Suppressor macrophage (primary cell): ENCODE measurements at regions not wholly inside any gene's neighbourhood (a gene's known extent, or its start where the extent isn't known, plus 50 kb on each side); places are given as distances from the start of the nearest gene placed in this dataset.

ENCODE experiments used
- DNase-seq, 4 experiments: peaks; one replicate each; pipeline ENCODE4 v3.0.0-alpha.2; 2020 to 2022

DNA sequence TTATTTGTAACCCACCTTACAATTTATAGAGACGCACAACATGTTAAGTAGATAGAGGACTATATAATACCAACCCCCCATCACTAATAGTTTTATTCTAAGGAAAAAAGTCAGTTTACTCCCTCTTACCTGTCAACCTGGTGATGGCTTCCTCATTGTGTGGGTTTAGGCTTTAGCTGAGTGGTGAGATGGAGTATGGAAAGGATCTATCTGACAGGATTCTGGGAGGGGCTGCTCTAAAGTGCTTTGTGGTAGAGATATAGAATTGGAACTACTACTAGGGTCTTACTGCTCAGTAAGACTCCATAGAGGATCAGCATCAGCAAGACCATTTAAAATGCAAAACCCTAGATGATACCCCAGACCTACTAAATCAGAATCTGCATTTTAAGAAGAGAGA, 82.1 kb upstream of the IFNE start:
- DNase-seq: no peak

DNA sequence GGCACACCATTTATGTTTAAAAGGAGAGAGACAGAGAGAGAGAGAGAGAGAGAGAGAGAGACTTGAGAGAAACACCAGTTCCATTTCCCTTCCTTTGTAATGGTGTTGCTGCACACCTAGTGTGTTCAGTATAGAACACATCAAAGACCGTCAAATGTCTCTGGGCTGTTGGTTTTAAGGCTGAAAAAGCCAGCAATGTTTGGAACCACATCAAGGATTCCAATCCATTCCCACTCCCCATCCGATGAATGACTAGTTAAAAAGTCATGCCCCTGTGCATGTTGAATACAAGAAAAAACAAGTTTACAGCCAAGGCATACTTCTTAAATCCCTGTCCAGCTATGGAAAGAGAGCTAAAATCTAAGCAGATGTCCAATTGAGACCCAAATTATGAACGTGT, 83.0 kb upstream of the IFNE start:
- no peak for DNase-seq

- peak in 3 of 4 experiments; percentile 4 to 23 (median 23) for DNase-seq
Observed at GRCh38 chr9:21567926-21568325, 85.8 kb upstream of the IFNE start.

DNA sequence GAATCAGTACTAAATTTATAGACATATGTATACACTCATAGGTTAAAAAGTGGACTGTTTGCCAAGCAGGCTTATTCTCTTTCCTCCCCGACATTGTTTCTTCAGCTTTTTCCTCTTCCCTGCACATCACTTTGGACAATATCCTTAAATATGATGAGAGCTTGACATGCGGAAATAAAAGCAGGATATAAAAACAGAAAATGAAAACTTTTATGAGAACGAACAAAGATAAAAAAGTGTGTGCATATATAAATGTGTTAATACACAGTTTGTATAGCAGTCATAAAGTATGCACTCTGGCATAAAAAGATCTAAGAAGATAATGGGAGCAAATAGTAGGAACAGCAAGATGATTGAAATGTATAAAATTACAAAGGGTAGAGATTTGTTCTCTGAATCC, 86.4 kb upstream of the IFNE start:
- no peak for DNase-seq

GRCh38 chr9:21569721-21570120, 87.6 kb upstream of the IFNE start:
- no peak for DNase-seq

DNA sequence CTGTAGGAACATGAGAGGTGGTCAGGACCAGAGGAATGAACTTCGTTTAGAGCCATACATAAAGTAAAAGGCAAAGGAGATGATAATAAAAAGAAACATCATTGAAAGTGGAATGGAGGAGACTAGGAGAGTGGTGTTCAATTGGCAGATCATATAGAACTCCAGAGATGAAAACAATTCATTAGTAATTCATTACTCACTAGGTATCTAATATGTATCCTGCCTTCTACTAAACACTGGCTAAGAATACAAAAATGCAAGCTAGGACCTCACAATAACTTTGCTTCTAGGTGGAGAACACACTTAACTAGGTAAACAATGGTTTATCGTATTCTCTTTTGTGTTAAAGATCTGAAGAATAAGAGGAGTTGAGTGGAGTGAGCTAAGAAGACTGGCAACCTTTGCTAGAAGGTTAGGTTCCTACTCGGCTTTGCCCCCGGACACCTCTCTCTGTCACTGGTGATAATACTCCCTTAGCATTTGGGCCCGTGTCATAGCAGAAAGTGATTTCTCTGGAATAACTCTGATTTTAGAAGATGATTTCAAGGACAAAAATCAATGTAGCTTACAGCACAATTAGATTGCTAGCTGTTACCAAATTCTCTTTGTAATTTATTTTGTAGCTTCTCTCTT, 88.6 kb upstream of the IFNE start:
- DNase-seq: no peak

DNA sequence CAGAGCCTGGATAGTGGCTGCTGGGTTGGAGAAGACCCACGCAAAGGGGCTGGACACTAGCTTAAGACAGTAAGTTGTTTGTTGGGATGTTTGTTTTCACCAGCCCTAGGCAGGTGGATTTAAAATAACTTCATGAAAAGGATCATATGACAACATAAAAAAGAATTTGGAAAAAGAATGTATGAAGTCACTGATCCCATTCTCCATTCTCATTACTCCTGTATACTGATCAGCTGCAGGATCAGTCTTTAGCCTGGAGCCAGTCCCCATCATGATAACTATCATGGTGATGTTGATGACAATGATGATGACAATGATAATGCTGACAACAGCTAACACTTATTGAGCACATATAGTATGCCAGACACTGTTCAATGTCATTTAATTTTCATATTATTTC, 92.1 kb upstream of the IFNE start:
- no peak for DNase-seq

GRCh38 chr9:21576331-21577189, 94.4 kb upstream of the IFNE start:
- no peak for DNase-seq

GRCh38 chr9:21579247-21579671, 97.1 kb upstream of the IFNE start:
- DNase-seq: no peak

- no peak for DNase-seq
Observed at GRCh38 chr9:21579743-21580142, 97.6 kb upstream of the IFNE start.

GRCh38 chr9:21580636-21581378, 98.7 kb upstream of the IFNE start:
- no peak for DNase-seq

GRCh38 chr9:21583628-21584377, 101.7 kb upstream of the IFNE start:
- no peak for DNase-seq

DNA sequence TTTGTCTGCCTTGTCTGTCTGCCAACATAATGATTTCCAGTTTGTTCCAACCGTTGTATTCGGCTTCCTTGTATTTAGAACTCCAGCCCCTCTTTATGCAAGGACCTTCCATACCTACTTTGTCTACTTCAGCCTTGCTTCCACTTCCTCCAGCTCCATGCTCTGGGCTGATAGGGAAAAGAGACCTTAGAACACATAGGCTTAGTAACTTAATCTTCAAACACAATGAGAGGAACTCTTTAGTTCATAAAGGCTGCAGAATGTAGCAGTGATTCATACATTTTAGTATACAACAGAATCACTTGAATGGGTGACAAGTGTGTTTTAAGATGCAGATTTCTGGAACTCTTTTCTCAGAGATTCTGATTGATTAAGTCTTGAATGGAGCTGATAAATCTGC, 102.8 kb upstream of the IFNE start:
- DNase-seq: no peak

DNA sequence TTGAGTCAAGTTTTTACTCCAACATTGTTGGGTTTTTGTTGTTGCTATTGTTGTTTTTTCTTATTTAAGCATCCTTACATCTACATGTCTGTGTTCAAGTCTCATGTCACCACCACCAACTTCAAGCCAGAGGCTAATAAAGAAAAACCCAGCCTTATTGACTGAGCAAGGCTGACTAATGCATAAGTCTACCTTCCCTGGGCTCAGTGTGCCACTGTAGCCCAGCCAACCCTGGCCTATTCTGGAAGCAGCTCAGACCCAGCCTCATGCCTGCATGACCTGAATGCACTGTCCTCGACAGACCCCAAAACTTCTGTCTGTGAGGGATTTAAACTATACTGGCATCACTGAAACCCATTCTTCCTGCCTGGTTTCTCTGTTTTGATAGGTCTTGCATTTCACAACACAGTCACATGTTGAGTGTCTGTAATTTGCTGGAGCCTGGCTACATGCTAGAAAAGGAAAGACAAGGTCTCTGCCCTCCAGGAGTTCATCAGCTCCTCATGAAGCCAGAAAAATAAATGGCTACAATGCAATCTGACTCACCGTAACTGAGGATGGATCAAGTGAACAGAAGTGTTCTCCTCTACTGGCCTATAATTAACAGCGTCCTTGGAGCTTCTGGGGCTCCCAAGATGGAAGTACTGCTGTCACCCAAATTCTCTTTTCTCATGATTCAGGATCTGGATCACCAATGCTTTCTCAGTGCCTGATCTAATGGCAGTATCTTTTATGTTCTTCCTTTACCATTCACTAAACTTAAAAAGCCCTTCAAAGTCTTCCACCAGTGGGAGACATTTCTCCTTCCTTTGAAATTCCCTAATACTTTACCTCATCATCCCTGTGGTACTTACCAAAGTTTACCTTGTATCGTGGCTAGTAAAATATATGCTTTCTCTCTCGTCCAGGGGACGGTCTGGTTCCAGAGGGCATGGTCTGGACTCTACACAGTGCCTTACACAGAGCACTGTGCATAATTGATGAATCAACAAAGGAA, 103.9 kb upstream of the IFNE start:
- no peak for DNase-seq

GRCh38 chr9:21589344-21590056, 107.4 kb upstream of the IFNE start:
- no peak for DNase-seq

GRCh38 chr9:21590058-21590996, 108.2 kb upstream of the IFNE start:
- no peak for DNase-seq

DNA sequence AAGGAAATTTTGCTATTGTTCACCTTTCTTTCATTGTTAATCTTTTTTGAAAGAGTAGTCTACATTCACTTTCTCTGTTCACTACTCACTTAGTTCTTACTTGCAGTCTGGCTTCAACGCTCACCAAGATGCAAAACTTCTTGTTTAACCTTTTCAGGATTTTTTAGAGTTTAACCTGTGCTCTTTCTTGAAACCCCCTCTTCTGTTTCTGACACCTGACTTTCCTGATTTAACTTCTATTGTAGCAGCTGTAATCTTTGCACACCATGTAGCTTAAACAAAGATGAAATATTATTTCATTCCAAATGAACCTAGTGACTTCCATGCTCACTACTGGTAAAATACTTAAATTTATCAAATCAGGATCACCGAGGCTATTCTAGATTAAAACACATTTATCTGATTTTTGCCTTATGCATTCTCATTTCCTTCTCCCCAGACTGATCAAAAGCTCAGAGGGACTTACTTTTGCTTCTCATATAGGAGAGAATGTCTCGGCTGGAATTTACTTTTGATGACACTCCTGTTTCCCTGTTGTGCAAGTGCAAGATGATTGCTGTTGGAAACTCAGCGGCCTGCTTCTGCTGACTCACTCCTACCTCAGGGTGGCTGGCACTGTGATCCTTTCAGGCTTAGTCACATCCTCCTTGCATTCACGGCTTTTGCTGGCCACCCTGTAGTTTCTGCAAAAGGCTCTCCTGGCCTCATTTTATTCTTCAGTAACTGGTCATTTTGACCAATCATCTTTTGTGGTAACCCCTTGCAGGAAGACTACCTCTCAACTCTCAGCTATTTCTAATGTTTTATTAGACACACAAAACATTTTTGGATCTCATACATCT, 109.3 kb upstream of the IFNE start:
- peak; percentile 75 to 89 (median 86) for DNase-seq

GRCh38 chr9:21592063-21592338, 109.9 kb upstream of the IFNE start:
- no peak for DNase-seq

DNA sequence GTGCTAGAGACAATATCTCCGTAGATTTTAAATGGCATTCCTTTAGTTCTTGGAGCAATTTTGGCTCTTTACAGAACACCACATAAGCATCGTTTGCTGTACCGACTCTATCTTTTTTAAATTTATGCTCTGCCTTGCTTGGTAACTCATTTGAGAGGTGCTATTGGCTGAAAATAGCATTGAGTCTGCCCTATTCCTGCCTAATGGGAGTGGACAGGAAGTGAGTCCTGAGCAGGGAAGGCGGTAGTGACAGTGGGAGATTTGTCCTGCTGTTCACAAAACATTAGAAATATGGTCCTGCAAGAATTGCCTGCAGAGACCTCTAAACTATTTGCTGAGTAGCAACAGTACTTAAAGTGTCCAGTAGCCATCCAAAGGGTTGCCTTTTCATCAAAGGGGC, 115.2 kb upstream of the IFNE start:
- no peak for DNase-seq
